ENCODE measurements at regions not wholly inside any gene's neighbourhood (a gene's known extent, or its start where the extent isn't known, plus 50 kb on each side); places are given as distances from the start of the nearest gene placed in this dataset.

DNA sequence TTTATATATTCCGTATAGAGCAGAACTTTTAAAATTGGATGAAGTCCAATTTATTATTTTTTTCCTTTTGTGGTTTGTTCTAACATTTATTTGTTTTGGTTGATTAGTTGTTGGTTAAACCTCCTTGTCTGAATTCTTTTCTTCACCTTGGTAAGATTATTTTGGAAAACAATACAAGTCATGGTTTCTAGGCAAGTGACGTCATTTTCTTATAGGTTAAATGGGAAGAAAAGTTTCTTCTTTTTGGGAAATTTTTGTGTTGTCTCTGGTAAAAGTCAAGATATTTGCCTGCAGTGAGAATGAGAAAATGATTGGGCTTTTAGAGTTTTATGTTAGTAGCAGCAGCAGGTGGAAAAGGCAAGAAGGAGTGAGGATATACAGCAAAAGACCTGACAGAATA, 197.9 kb downstream of the OTOR start:
- no peak for DNase-seq (ENCODE audit: low spot score)

DNA sequence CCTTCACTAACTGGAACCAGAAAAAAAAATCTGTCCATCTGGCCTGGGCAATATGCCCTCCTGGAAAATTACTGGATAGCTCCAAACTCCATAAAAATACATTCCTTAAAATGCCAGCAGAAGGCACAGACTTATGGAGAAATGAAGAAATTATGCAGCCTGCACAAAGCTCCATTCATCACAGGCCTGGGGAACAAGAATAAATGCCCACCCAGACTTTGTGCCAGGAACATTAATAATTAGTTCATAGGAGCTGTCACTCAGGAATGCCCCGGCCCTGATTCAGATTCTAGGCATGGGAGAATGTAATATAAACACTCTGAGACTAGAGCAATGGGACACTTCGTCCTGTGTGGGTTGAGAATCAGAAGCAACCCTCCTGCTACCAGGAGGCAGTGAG, 199.3 kb downstream of the OTOR start:
- DNase-seq (ENCODE audit: low spot score), result no peak

DNA sequence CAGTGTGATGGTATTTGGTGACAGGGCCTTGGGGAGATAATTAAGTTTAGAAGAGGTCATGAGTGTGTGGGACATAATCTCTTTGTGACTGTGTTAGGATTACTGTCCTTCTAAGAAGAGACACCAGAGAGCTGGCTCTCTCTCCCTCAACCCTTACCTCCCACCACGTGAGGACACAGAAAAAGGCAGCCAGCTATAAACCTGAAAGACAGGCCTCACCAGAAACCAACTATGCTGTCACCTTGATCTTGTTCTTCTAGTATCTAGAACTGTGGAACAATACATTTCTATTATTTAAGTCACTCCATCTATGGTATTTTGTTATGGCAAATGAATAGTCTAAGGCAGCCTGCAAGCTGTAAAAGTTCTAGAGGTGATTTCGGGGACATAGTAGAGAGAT, 203.7 kb downstream of the OTOR start:
- DNase-seq (ENCODE audit: low spot score), result no peak

GRCh38 chr20:16952965-16953364, 204.8 kb downstream of the OTOR start:
- no peak for DNase-seq (ENCODE audit: low spot score)

DNA sequence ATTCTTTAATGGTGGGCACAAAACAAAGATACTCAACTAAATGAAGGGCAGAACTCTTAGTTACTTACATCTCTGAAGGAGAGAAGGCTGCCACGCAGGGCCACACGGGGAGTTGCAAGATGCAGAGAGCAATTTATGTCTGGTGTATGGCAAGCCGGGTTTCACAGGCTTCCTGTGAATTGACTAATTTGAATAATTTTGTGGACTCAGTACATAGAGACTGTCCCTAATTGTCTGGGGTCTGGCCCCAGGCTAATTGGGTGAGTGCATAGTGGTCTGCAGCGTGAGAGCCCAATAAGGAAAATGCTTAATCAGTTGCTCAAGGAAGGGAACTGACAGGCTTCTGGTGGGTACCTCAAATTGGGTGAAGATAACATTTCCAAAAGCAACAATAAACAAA, 205.7 kb downstream of the OTOR start:
- DNase-seq (ENCODE audit: low spot score), result no peak

DNA sequence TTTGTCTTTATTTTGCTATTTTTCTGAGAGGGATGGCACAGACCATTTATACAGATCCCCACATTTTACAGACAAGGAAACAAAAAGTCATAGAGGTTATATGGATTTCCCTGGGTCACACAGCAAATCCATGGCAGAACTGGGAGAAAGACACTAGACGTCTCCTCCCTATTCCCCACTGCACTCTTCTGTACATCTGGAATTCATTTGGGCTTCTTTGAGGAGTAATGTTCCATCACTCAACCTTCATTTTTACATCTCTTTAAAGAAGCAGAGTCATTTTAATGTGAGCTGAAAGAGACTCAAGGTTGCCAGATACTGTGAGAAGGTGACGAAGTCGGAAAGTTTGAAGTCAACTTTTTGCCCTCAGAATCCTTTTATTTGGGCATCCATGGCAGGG, 207.3 kb downstream of the OTOR start:
- DNase-seq (ENCODE audit: low spot score), result no peak

GRCh38 chr20:16955971-16956370, 207.8 kb downstream of the OTOR start:
- DNase-seq (ENCODE audit: low spot score), result no peak

DNA sequence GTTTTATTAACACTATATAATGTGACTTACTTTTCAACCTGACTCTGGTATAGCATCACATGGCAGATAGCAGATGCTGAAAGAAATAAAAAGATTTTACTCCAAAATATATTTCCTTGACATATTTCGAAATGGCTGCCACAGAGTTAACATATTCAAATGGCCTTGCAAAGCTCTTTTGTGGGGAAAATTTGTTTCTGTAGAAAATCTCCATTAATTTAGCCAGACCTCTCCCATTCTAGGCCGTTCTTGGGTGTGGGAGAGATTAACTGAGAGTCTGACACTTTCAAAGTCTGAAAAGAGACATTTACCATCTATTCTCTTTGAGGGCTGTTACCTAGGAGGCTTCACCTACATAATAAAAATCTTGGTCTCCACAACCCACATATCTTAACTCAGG, 217.2 kb downstream of the OTOR start:
- no peak for DNase-seq (ENCODE audit: low spot score)

DNA sequence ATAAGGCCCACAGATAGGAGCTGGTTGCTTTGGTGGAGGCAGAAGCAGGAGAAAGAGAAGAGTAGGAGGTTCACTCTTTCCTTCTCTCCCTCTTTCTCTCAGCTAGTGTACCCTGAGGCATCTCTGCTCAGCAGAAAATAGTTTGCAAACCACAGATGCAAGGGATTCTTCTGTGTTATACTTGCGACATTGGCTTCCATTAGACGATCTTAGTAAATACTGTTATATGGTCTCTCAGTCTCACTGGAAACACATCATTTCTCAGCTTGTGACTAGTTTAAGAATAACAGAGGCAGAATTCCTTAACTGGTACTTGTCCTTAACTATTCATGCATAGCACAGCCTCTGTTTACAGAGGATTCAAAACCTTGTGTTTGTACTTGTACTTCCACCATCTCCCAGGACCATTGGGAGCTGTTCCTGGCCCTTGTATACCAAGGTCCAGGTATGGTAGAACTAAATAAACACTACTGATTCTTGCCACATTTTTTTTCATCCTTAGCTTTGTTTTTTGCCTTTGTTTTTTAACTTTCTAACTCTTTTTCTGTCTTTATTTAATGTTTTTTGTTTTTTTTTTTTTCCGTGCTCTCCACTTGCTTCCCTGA, 218.2 kb downstream of the OTOR start:
- no peak for DNase-seq (ENCODE audit: low spot score)

DNA sequence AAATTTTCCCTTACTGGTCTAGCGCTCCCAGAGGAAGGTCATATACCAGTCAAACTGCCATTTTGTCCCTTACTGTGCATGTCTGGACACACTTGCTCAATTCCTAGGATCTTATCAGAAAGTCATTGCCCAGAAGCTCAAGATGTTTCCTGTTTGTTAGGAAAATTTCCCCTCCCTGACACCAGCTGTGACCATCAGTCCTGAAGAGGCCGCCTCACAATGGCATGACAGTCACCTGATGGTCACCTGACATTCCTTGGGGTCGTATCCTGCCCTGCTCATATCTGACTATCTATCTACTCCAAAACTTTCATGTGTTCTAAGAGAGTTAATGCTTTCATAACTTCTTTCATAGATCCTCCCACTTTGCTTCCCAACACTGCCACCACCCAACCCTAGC, 219.9 kb downstream of the OTOR start:
- no peak for DNase-seq (ENCODE audit: low spot score)

- DNase-seq (ENCODE audit: low spot score), result no peak
These were observed 222.6 kb downstream of the OTOR start for GRCh38 chr20:16970776-16971175.

- DNase-seq (ENCODE audit: low spot score), result no peak
These were observed 226.1 kb downstream of the OTOR start for GRCh38 chr20:16974080-16974854.

GRCh38 chr20:16974855-16975162, 226.7 kb downstream of the OTOR start:
- DNase-seq (ENCODE audit: low spot score), result no peak

DNA sequence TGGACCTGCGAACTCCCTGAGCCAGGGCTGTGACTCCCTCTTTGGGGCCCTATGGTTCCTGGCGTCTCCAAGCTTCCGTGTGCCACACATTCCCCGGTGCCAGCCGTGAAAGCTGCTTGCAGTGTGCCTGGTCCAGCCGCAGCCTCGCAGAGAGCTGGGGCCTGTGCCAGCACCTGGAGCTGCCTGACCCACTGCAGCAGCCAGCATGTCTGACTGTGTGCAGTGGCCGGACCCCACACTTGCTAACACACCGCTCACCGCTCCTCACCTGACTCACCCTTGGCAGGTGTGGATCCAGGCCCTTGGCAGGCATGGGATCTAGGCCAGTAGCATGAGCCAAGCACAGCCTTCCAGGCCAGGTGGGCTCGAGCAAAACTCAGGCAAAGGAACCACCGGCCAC, 227.5 kb downstream of the OTOR start:
- no peak for DNase-seq (ENCODE audit: low spot score)

- DNase-seq (ENCODE audit: low spot score), result no peak
These were observed 230.3 kb downstream of the OTOR start for GRCh38 chr20:16978497-16978896.

DNA sequence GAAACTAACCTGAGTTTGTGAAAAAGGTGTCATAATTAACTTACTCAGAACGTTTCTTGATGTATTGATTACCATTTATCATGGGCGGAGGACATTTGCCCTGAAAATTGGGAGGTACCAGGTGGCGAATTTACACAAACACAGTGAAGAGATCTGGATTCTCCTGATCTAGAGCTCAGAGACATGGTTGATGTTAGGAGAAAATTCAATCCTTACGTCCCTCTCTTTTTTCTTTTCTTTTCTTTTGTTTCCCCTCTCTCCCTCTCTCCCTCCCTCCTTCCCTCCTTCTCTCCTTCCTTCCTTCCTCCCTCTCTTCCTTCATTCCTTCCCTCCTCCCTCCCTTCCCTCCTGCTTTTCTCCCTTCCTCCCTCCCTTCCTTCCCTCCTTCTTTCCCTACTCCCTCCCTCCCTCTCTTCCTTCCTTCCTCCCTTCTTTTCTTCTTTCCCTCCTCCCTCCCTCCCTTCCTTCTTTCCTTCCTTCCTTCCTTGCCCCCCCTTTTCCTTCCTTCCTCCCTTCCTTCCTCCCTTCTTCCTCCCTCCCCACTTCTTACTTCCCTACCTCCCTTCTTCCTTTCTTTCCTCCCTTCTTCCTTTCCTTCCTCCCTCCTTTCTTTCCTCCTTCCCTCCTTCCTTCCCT, 234.1 kb downstream of the OTOR start:
- no peak for DNase-seq (ENCODE audit: low spot score)

DNA sequence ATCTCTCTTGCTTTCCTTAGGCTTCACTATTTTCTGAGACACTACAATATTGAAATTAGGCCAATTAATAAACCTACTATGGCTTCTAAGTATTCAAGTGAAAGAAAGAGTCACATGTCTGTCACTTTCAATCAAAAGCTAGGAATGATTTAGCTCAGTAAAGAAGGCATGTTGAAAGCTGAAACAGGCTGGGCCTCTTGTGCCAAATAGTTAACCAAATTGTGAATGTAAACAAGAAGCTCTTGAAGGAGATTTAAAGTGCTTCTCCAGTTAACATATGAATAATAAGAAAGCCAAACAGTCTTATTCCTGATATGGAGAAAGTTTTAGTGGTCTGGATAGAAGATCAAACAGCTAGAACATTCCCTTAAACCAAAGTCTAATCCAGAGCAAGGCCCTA, 236.3 kb downstream of the OTOR start:
- no peak for DNase-seq (ENCODE audit: low spot score)

GRCh38 chr20:17003170-17003870, 223.5 kb upstream of the PCSK2 start:
- no peak for DNase-seq (ENCODE audit: low spot score)

GRCh38 chr20:17010181-17010580, 216.7 kb upstream of the PCSK2 start:
- DNase-seq (ENCODE audit: low spot score), result no peak

- DNase-seq (ENCODE audit: low spot score), result no peak
These were observed 214.2 kb upstream of the PCSK2 start for GRCh38 chr20:17012546-17013226.

DNA sequence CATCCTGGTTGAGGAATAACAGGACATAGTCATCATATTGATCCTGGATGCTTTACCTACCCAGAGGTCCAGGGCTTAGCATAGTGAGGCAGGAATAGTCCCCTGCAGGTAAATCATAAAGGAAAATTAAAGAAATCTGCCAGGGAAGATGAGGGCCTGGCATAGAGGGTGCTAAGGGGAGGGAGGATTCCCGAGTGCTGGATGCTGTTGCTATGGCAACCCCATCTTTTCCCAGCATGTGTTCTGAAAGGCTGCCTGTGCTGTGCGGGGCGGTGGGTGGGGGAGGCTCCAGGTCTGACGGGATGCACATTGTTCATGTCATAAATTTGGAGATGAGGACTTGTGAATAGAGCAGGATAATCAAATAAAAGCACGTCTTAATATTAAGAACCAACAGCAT, 212.6 kb upstream of the PCSK2 start:
- DNase-seq (ENCODE audit: low spot score), result no peak

- no peak for DNase-seq (ENCODE audit: low spot score)
These were observed 212.0 kb upstream of the PCSK2 start for GRCh38 chr20:17014756-17015366.

Measured in mucosa of gallbladder (tissue), 1 donor.